GM21367 (cell line): ENCODE measurements at regions not wholly inside any gene's neighbourhood (a gene's known extent, or its start where the extent isn't known, plus 50 kb on each side); places are given as distances from the start of the nearest gene placed in this dataset.
"Not testable (repeated sequence)": the region's sequence is repeated elsewhere in the genome, so short reads cannot be mapped to it uniquely, and the experiment has no call there.

Experiments
- ATAC-seq: cut with Tn5 transposase; IDR thresholded peaks from one replicate; pipeline ENCODE4 v1.9.1; 2021; ENCODE audit not compliant: unreplicated experiment

DNA sequence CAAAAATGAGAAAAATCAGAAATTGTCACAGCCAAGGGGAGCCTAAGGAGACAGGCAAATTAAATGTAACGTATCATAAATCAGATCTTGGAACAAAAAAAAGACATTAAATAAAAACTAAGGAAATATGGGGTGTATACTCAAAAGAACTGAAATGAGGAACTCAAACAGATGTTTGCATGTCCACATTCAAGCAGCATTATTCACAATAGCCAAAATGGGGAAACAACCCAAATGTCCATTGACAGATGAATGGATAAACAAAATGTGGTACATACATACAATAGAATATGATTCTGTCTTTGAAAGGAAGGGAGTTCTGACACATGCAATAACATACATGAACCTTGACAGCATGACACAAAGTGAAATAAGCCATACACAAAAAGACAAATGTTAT lies 155.8 kb upstream of the KLF7 start:
- no peak for ATAC-seq

DNA sequence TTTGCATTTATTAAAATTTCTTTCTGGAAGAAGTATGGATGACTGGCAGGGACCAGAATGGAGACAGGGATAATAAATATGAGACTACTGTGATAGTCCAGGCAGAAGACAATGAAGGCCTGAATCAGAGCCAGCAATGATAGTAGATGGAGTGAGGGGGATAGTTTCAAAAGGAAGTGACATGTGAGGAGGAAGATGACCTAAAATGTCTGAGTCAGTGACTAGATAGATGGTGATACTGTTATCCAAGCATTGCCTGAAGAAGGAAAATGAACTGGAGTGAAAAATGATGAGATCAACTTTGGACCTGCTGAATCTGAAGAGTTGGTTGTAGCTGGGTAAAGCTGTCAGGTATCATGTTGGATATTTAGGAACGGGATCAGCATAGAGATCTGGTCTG lies 158.3 kb upstream of the KLF7 start:
- ATAC-seq, result no peak

DNA sequence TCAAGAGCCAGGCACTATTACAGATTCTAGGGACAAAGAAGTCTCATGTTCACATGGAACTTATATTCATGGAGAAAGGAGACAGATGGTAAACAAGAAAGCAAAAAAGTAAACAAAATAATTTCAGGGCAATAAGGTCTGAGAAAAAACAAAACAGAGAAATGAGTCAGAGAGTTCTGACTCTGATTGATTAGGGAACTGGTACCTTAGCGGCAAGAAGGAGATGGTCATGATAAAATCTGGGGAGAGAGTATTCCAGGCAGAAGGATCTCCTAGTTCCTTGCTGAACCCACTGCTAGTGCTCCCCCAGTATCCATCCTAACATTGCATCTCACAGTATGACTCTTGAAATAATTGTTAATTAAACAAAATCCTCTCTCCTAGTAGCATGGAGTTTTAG lies 161.8 kb upstream of the KLF7 start:
- ATAC-seq, result no peak

DNA sequence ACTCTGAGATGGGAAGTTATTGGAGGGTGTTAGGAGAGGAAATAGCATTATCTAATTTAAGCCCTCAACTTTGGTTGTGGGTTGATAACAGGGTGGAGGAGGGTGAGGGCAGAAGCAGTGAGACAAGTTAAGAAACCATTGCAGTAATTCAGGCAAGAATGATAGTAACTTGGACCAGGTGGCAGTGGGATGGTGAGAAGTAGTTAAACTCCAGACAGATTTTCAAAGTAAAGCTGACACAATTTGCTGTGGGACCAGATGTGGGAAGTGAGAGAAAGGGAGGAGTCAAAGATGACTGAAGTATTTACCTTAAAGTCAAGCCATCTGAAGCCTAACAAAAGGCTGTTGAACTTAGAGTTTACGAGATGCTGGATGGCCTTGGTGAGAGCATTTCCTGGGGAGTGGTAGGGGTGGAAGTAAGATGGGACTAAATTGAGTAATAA lies 163.2 kb upstream of the KLF7 start:
- peak; percentile 45 for ATAC-seq

DNA sequence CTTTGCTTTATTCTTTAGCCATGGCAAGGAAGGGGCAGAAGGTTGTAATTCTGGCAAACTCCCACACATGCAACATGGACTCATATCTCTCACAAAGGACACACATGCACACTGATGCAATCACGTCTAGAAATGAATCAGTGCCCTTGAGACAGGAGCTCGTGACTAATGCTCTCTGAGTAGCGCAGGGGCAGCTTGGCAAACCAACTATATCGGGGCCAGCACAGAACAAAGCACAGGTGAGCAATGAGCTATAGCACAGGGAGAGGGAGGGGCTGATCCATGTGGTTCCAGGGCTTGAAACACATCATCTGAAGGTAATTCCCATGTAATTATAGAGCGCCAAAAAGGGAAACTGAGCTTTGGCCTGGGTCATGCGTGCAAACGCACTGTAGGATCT lies 165.2 kb upstream of the KLF7 start:
- peak; percentile 49 for ATAC-seq

DNA sequence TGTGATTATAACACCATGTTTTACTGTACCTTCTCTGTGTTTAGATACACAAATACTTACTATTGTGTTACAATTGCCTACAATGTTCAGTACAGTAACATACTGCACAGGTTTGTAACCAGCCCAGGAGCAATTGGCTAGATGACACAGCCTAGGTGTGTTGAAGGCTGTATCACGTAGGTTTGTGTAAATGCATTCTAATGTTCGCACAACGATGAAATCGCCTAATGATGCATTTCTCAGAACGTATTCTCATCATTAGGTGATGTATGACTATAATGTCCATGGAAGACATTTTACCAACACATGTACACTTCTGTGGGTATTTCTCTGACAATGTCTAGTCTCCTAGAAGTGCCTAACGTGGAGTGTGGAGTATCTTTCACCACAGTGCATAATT lies 165.9 kb upstream of the KLF7 start:
- no peak for ATAC-seq

DNA sequence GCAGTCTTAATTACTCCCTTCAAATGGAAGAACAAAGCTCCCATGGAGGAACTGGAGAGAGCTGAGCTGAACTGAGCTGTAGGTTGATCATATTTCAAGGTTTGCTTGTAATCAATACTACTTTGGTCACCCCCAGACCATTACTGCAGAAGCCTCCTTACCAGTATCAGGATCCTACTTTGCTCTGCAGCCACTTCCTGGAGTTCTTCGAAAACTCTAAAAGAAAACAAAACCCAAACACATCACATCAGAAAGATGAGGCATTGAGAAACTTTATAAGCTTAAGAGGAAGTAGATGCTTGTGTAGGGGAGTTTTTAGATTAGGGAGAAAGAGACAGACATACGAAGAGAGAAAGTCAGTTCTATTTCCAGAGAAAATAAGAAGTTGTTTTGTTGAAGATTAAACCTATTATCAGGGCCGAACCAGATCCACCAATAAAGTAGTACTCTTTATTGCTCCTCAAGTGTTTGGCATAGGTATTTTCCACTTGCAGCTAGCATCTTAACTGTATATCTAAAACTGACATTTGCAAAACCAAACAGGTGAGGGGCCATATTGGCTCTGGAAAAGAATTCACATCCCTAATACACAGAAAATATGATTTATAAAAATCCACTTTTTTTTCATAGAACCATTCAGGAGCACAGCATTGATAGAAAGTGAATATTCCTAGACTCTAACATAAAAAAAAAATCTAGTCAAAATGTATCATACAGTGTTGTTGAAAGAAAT lies 166.9 kb upstream of the KLF7 start:
- peak; percentile 22 for ATAC-seq

DNA sequence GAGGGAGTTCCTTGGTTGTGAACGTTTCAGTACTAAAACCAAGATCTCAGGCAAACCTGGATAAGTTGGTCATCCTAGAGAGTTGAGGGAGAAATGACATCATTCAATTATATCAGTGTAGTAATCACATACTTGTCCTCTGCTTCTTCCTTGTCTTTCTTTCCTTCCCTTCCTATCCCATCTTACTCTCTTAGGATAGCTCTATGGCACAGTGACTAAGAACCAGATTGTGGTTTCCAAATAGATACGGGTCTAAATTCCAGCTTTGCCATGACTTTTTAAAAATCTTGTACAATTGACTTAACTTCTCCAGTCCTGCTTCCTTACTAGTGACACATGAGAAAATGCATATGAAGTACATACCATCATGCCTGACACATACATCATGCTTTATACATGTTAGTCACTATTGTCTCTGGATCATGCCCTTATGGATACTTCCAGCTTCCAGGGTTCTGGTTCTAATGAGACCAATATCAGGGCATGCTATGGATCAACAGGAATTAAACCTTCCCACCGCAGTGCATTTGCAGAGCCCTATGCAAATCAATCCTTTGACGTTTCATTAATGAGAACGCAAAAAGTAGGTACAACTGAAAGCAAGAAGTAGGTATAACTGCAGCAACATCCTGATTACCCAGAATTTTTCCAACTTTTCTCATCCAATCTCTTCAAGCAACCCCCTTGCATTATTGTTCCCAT lies 168.0 kb upstream of the KLF7 start:
- ATAC-seq, result no peak

DNA sequence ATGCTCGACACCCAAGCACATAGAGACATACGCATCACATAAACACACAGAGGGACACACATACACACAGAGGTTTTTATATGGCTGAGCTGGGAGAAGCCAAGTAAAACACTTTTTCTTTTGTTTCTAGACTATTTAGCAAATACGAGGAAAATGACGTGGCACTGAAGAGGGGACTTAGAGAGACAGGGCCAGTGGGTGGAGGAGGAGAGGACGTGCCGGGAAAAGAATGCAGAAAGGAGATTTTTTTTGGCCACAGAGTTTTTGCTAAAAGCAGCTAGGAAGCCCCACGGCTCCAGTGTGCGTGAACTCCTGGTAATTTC lies 168.5 kb upstream of the KLF7 start:
- ATAC-seq, result peak; percentile 1

DNA sequence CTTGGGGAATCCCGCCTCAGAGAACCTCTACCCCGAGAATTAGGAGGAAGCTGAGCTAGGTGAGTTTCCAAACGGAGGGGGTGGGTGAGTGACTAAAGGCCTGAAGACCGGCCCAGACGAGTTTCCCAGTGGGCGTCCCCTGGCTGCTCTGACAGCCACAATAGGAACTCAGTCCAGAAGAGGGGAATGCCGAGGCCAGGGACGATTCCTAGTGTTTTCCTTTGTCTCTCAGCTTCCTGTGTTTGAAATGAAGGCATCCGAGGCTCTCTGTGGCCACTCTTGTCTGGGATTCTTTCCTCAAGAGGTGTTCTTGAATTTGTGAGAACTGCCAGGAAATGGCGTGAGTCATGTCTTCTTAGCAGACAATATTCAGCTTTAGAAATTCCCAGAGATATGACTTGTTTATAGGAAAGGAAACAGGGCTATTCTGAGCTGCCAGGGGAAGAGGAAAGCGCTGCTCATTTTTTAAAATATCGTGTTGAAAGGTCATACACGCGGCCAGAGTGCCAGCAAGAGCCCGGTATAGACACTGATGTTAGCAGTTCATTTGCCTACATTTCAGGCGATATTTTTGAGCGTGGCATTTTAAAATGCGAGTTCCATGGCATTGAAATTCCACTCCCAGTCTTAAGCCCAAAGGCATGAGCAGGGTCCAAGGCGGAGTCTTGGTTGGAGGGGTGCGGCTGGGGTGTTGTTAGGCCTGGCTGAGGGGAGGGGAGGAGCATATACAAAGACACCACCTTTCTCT lies 169.1 kb upstream of the KLF7 start:
- peak; percentile 28 for ATAC-seq

DNA sequence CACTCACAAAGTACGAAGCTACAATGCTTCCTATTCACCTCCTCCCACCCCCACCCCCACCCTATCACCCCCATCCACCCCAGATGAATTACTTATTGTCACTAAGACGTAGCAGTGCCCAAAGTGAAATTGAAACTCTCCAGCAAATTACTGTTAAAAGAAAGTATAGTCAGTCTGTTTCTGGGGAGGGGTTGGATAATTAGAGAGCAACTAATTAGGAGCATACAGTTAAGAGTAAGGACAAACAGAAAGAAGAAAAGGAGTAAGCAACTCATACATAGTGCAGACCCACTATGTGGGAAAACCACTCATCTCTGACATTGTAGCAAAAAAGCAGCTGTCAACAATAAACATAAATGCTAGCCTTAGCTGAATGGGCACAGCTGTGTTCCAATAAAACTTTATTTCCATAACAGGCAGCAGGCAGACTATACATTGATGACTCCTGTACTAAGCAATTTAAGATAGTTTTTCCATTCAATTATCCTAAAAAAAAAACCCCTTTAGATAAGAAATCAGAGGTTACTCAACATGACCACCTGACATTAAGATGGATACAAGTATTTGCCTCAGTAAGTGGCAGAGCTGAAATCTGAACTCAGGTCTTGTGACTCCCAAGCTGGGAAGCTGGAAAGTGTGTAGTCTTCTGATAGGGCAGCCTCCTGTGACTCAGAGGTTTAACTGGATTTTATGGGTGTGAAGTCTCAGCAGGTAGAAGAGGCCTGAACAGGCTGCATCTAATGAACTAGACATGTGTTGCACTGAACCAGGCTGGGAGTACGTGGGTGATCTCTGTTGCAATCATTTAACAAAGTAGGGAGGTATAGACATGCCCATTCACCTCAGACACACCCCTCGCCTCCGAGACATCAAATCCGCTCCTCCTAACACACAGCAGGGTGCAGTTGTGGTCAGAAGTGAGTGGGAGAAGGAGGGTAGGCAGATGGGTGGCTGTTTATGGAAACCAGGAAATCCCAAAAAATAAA lies 171.8 kb upstream of the KLF7 start:
- ATAC-seq, result no peak

DNA sequence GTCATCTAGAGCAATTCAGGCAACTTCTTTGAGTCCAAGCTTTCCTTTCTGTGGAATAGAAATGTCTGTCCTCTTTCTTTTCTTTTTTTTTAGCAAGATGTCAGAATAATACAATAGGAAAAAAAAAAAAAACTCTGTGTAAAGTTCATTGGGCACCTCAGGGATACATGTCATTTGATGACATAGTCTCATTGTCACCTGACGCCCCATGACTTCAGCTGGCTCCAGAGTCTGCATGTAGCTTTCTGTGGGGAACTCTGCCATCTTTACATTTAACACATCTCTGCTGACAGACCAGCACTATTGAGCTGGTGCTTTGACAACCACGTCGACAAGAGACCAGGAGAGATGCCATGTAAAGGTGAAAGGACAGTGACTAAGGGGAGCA lies 172.5 kb upstream of the KLF7 start:
- no peak for ATAC-seq

DNA sequence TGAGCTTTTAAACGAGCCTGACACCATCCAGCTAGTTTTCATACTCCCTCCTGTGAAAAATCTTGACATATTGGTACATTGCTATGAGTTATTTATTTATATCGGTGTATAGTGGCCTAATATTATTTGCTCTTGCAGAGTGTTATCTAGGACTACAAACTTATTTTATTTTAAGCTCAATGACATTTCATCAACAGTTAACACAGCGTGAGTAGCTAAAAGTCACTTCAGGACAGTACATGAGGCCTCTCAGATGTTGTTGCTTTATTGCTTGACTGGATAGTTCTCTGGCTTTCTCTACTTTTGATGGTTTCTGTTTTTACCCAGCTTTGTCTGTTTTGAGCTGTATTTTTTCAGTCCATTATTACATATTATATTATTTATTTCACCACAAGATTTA lies 172.9 kb upstream of the KLF7 start:
- no peak for ATAC-seq

DNA sequence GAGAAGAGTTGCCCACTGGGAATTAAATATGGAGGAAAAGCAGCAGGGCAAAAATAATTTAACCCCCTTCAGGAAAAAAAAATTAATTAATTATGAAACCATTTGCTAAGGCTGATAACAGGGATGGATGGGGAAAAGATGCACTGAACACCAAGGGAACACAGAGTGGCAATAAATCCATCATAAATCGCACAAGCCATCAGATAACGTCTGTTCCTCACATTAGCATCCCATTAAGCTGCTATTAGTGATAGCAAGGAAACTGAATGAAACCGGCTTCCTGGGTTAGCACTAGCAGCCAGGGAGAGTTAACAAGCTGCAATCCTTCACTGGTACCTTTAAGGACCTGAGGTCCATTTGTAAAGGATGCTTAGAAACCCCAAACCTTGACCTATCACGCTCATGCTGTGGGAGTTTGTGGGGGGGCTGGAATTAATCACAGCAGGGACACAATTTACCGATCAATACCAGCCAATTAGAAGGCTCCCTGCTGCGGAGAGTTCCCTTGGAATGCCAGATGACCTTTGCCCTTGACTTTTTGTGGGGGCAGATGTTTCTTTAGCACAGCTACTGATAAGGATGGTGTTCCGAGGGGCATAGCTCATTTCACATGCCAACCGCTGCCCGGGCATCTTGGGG lies 175.5 kb upstream of the KLF7 start:
- no peak for ATAC-seq

DNA sequence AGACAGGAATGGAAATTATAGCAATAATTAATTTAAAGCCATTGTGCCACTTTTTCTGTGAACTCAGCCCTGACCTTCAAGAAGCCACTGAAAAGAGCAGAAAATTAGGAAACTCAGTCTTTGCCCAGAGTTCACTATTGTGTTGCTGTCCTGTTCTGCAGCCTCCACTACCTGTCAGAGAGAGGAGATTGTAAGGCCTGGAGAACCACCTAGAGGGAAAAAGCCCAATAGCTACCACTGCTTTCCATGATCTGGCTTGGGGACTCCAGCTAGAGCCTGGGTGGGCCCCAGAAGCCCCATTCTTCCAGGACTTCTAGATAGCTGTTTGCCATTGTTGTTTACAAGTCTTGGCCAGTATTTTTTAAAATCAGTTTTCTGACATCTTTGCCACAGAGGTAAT lies 176.1 kb upstream of the KLF7 start:
- ATAC-seq, result no peak

DNA sequence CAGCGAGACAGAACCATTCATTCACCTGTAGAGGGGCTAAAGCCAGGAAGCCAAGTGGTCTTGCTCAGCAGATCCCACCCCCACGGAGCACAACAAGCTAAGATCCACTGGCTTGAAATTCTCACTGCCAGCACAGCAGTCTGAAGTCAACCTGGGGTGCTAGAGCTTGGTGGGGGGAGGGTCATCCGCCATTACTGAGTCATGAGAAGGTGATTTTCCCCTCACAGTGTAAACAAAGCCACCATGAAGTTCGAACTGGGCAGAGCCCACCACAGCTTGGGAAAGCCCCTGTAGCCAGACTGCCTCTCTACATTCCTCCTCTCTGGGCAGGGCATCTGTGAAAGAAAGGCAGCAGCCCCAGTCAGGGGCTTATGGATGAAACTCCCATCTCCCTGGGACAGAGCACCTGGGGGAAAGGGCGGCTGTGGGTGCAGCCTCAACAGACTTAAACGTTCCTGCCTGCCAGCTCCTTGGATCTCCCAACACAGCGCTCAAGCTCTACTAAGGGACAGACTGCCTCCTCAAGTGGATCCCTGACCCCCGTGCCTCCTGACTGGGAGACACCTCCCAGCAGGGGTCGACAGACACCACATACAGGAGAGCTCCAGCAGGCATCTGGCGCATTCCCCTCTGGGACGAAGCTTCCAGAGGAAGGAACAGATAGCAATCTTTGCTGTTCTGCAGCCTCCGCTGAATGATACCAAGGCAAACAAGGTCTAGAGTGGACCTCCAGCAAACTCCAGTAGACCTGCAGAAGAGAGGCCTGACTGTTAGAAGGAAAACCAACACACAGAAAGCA lies 179.0 kb upstream of the KLF7 start:
- ATAC-seq, result not testable (repeated sequence)

DNA sequence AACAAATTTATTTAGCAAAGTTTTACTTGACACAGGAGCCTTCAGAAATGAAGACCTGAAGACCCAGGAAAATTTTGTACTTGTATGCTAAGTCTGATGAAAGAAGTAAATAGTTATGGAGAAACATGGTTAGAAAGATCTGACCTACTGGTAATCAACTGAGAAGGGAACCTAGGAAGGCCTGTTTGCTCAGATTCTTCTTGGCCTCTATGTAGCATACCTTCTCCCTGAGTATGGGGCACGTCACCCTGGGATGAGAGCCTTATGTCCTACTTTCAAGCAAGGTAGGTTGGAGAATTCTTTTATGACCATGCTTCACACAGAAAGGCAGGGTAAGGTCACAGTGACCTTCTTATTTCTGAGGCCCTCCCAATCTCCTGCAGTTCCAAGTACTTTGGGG lies 178.6 kb upstream of the CREB1 start:
- ATAC-seq, result no peak

DNA sequence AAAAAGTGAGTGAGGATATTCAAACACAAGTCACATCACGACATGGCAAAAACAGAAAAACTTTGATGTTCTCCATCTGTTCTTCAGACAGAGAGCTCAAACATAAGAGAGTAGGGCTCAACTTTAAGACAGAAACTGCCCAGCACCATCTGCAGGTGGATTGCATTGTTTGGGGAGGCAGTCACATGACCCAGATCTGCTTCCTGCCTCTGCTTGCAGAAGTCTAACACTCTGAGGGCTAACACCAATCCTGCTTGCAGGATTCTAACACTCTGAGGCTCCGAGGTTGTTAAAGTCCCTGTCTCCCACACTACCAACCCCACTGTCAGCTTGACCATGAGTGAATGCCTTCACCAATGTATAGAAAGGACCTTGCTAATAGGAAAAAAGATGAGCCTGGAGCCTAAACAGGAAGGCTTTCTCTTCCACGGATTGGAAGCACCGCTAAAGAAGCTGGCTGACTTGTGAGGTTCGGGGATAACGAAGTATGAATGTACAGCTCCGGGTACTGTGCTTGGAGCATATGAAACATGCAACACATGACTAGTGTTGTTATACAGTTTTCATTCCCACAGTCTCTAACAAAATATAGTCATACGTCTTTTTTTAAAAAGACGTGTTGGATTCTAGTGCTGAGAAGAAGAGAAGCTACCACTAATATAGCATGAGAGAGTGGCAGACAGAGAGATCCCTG lies 176.6 kb upstream of the CREB1 start:
- ATAC-seq, result peak; percentile 90

DNA sequence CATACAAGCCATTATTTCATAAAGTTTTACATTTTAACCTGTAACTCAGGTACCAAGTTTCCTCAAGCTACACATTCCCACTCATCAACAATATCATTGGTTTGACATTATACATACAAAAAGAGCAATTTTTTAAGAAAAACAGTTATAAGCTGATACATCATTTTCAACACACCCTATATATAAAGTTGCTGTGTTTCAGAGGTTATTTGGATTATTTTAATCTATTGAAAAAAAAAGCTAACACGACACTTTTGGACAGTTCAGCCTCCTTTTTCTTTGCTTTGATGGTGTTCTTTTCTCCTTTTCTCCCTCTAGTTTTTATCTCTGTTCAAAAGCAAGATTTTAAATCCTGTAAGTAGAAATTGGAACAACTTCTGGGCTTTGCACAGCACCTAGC lies 175.9 kb upstream of the CREB1 start:
- no peak for ATAC-seq
